Kasumi-1 (cell line): ENCODE measurements at regions not wholly inside any gene's neighbourhood (a gene's known extent, or its start where the extent isn't known, plus 50 kb on each side); places are given as distances from the start of the nearest gene placed in this dataset.

Experiments
- DNase-seq, 2 experiments: peaks; one replicate each; lab custom pipeline; 2025; lab: John Stamatoyannopoulos, UW

DNA sequence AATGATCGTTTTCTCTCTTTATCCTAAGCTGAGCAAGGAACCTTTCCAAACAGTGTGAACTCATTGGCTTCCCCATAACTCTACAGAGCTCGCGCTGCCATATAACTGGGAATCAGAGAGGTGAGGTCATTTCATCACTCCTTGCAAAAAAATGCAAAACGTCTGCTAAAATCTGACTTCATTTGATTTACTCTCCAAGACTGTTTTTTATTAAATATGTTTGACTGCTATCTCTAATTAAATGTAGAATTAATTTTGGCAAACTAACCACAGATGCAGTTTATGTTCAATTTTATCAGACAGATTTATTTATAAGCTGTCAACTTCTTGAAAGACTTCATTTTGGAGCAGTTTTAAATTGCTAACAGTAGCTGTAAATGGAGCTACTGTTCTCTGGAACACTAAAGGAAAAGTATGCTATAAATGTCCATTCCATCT is 131.6 kb upstream of the SOX5 start:
- DNase-seq, result no peak

DNA sequence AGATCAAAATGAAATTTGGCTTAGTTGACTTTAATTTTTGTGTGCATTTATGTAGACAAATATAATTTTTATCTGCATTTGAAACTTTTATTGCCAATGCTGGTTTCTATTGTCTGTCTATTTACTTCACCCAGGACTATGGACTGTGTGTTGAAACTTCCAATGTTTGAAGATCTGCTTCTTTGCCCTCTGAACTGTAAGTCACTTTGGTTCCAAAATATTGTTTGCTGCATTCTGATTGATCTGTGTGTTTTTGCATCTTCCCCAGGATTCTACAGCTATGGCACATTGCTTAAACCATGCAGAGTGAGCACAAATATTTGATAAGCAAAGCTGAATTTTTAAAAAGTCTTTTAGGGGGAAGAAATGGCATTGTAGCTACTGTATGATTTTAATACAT is 131.0 kb upstream of the SOX5 start:
- DNase-seq, result no peak

DNA sequence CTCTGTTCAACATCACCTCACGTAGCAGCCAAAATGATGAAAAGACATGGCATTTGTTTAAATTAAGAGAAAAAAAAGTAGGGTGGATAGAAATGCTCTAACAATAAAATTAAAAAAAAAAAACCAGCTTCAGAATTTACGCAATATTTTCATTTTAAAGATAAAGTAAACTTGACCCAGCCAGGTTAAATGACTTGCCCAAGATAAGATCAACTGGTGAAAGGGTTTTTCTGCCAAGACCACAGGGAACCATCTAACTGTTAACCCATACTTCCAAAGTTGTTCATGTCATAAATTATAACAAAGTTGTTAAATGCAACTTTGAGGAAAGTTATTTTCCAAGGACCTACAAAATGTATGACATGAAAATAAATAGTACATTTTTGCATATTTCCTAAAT is 129.6 kb upstream of the SOX5 start:
- DNase-seq, result no peak

GRCh38 chr12:24078318-24078765 is 128.9 kb upstream of the SOX5 start:
- no peak for DNase-seq

GRCh38 chr12:24077161-24077560 is 127.7 kb upstream of the SOX5 start:
- DNase-seq, result no peak

- DNase-seq, result no peak
These were observed 126.2 kb upstream of the SOX5 start for GRCh38 chr12:24075650-24076049.

GRCh38 chr12:24073170-24073810 is 123.8 kb upstream of the SOX5 start:
- no peak for DNase-seq

GRCh38 chr12:24072302-24072701 is 122.8 kb upstream of the SOX5 start:
- no peak for DNase-seq

- no peak for DNase-seq
These were observed 122.4 kb upstream of the SOX5 start for GRCh38 chr12:24071842-24072241.

- no peak for DNase-seq
These were observed 120.3 kb upstream of the SOX5 start for GRCh38 chr12:24069532-24070395.

GRCh38 chr12:24066865-24067264 is 117.4 kb upstream of the SOX5 start:
- no peak for DNase-seq

DNA sequence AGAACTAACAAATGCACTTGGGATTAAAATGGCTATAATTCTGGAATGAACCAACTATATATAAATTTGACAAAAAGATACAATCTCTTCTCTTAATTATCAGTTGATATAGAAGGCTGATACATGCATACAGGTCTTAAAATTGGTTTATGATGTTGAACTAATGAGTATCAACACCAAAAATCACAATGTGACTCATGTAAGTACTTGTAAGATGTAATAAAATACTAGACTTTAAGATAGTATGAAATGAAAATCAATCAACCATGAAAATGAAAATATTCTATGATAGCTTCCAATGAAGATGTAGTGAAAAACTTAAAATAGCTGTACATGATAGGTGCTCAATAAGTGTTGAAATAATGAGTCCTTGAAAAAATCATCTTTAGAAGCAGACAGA is 116.6 kb upstream of the SOX5 start:
- no peak for DNase-seq

- DNase-seq, result no peak
These were observed 113.3 kb upstream of the SOX5 start for GRCh38 chr12:24062642-24063245.

DNA sequence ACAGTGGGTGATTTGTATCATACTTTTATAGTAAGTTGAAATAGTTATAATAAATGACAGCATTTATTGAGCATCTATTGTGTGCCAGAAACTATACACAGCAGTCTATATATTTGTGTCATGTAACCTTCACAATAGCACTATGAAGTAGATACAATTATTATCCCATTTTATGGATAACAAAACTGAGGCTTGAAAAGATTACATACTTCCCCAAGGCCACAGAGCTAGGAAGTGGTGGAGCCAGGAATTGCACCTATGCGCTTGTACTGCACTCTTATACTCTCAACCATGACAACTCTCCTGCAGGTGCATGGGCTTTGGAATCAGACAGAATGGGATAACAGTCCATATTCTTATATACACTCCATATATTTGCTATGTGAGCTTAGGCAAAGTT is 110.6 kb upstream of the SOX5 start:
- DNase-seq, result no peak

- DNase-seq, result no peak
These were observed 108.5 kb upstream of the SOX5 start for GRCh38 chr12:24057920-24058476.

DNA sequence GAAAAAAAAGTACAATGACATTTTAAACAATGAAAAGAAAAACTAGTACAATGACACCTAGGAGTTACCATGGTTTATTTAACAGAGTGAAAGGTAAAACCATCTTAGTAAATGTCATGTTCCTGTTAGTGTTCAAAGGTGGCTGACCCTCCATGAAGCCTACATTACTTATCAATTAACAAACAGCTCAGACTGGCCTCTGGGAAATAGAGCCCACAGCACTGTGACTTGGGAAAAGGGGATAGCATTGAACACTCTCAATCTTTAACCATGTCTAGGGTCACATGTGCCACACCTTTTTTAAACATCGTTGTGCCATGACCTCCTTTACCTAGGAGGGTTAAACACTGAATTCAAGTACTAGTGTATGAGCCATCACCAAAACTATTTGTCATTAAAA is 106.3 kb upstream of the SOX5 start:
- no peak for DNase-seq

- DNase-seq, result no peak
These were observed 104.9 kb upstream of the SOX5 start for GRCh38 chr12:24054416-24054815.

DNA sequence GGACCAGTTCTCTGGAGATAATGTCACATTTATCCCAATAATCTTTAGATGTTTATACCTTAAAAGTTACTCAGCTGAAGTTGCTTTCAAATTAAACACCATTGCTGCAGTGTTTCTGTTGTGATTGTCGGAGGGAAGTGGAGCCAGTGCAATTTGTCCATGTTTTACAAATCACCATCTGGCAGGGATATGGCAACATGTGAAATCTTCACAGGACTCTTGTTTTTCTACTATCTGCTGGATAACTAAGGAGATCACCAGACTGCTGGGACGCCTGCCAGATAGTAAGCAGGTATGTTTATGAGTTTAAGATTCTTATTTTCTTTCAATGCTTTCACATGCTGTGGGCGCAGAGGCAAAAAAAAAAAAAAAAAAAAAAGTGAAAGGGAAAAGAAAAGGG is 100.3 kb upstream of the SOX5 start:
- DNase-seq, result no peak

DNA sequence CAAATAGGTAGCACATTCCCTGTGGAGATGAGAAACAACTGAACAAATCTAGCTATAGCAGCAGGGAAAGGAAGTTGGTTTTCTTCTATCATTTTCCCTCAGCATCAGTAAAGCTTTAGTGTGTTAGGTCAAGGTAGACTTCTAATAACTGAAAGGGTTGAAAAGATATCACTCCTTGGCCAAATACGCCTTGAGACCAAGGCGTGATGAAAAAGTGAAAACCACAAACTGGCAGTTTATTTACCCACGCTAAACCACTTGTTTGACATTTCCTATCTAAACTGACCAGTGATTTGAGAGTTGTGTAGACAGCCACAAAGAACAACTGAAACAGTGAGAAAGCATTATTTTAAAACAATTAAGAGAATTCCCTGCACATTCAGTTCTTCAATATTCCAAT is 99.6 kb upstream of the SOX5 start:
- no peak for DNase-seq

GRCh38 chr12:24048446-24048845 is 99.0 kb upstream of the SOX5 start:
- DNase-seq, result no peak

DNA sequence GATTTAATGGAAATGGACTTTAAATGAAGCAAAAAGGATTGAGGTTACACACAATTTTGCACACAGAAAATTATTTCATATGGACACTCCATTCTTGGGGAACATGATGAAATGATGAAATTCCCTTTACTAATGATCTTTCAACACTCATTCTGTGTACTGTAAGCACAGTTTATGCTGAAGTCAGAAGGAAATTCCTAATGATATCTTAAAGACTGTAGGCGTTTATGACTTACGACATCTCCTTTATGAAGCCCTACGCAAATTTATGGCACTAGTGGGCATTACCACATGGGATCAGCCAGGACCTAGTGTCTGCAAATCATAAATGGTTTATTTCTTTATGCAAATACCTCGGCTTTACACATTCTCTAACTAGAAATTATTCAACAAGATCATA is 97.9 kb upstream of the SOX5 start:
- DNase-seq, result no peak

DNA sequence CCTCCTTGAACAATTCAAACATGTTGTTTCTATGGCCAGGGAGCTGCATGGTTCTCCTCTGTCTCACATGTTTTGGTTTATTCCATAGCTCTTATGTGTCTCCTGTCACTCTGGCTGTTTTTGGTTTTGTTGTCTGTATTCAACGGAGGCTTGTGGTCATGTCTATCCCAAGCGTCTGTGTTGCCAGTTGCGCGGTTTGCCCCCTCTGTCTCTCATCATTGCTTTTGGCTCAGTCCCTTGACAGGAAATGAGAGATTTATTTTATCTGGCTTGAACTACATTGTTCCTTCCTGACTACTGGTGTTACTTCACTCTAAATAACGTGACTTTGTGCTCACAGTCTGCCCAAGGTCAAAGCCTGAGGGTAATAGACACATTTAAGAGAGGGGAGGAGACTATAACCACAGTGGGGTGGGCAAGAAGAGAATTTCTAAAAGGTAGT is 96.4 kb upstream of the SOX5 start:
- DNase-seq, result no peak
